ENCODE measurements at regions not wholly inside any gene's neighbourhood (a gene's known extent, or its start where the extent isn't known, plus 50 kb on each side); places are given as distances from the start of the nearest gene placed in this dataset.

DNA sequence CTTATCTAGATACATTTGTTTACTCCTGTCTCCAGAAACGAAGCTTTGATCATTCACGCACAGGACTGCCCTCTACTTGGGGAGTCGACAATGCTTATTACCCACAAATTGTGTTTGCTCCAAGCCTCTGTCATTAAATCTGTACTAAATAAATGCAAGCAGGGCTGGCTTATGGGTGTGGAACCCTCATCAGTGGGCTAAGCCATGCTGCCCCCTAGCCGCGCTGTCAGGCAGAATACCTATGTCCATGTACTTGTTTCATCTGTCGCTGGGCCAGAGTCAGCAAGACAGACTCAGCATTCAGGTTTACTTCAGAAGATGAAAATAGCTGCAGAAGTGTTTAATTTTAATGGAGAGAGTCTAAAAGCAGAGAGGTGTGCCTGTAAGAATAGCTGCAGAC lies 110.0 kb upstream of the PRR20A start:
- TF ChIP-seq, protein P1, sequence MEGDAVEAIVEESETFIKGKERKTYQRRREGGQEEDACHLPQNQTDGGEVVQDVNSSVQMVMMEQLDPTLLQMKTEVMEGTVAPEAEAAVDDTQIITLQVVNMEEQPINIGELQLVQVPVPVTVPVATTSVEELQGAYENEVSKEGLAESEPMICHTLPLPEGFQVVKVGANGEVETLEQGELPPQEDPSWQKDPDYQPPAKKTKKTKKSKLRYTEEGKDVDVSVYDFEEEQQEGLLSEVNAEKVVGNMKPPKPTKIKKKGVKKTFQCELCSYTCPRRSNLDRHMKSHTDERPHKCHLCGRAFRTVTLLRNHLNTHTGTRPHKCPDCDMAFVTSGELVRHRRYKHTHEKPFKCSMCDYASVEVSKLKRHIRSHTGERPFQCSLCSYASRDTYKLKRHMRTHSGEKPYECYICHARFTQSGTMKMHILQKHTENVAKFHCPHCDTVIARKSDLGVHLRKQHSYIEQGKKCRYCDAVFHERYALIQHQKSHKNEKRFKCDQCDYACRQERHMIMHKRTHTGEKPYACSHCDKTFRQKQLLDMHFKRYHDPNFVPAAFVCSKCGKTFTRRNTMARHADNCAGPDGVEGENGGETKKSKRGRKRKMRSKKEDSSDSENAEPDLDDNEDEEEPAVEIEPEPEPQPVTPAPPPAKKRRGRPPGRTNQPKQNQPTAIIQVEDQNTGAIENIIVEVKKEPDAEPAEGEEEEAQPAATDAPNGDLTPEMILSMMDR (IDR thresholded peaks at IDR 0.05), result no peak
- no peak for TF ChIP-seq POLR2A (IDR thresholded peaks at IDR 0.05)
